HPDE6-E6E7 (cell line): ENCODE measurements at regions not wholly inside any gene's neighbourhood (a gene's known extent, or its start where the extent isn't known, plus 50 kb on each side); places are given as distances from the start of the nearest gene placed in this dataset.

Experiments used
- DNase-seq: peaks from one replicate; pipeline ENCODE4 v3.0.0; 2011; ENCODE audit warnings: missing footprints; ENCODE audit errors: extremely low spot score

GRCh38 chr7:118696879-118697278, 472.4 kb downstream of the ANKRD7 start:
- DNase-seq, result no peak

- no peak for DNase-seq
These were observed 474.7 kb downstream of the ANKRD7 start for GRCh38 chr7:118699222-118699621.

GRCh38 chr7:118708741-118709140, 484.2 kb downstream of the ANKRD7 start:
- no peak for DNase-seq

- DNase-seq, result no peak
These were observed 487.2 kb downstream of the ANKRD7 start for GRCh38 chr7:118711688-118712087.

GRCh38 chr7:118713039-118713438, 488.5 kb downstream of the ANKRD7 start:
- DNase-seq, result no peak

- DNase-seq, result no peak
These were observed 496.1 kb downstream of the ANKRD7 start for GRCh38 chr7:118720632-118721031.

GRCh38 chr7:118731854-118732253, 507.4 kb downstream of the ANKRD7 start:
- no peak for DNase-seq

GRCh38 chr7:118734541-118734940, 510.0 kb downstream of the ANKRD7 start:
- no peak for DNase-seq

GRCh38 chr7:118735441-118735840, 510.9 kb downstream of the ANKRD7 start:
- no peak for DNase-seq

- DNase-seq, result no peak
These were observed 513.4 kb downstream of the ANKRD7 start for GRCh38 chr7:118737935-118738334.

- no peak for DNase-seq
These were observed 521.4 kb downstream of the ANKRD7 start for GRCh38 chr7:118745927-118746326.

- DNase-seq, result no peak
These were observed 523.0 kb downstream of the ANKRD7 start for GRCh38 chr7:118747473-118747872.

GRCh38 chr7:118753479-118753878, 529.0 kb downstream of the ANKRD7 start:
- DNase-seq, result no peak

GRCh38 chr7:118754608-118755007, 530.1 kb downstream of the ANKRD7 start:
- no peak for DNase-seq

- DNase-seq, result peak; percentile 72
These were observed 530.6 kb downstream of the ANKRD7 start for GRCh38 chr7:118755067-118755625.

GRCh38 chr7:118757066-118757465, 532.6 kb downstream of the ANKRD7 start:
- no peak for DNase-seq

GRCh38 chr7:118758582-118758981, 534.1 kb downstream of the ANKRD7 start:
- DNase-seq, result no peak

- DNase-seq, result no peak
These were observed 535.4 kb downstream of the ANKRD7 start for GRCh38 chr7:118759921-118760320.

GRCh38 chr7:118762451-118762850, 537.9 kb downstream of the ANKRD7 start:
- DNase-seq, result no peak

- no peak for DNase-seq
These were observed 539.7 kb downstream of the ANKRD7 start for GRCh38 chr7:118764221-118764620.

GRCh38 chr7:118771672-118772071, 547.2 kb downstream of the ANKRD7 start:
- DNase-seq, result no peak

- DNase-seq, result no peak
These were observed 552.8 kb downstream of the ANKRD7 start for GRCh38 chr7:118777308-118777707.

- DNase-seq, result no peak
These were observed 568.2 kb downstream of the ANKRD7 start for GRCh38 chr7:118792682-118793081.

GRCh38 chr7:118793582-118793981, 569.1 kb downstream of the ANKRD7 start:
- no peak for DNase-seq
